CD4-positive, alpha-beta T cell treated with Interleukin-1 beta for 1 hour (primary cell): ENCODE measurements at regions not wholly inside any gene's neighbourhood (a gene's known extent, or its start where the extent isn't known, plus 50 kb on each side); places are given as distances from the start of the nearest gene placed in this dataset.
"Not testable (repeated sequence)": the region's sequence is repeated elsewhere in the genome, so short reads cannot be mapped to it uniquely, and the experiment has no call there.

ENCODE experiments used
- DNase-seq, 2 donors: peaks; one replicate each; pipeline ENCODE4 v3.0.0-alpha.2; 2020 to 2022

DNA sequence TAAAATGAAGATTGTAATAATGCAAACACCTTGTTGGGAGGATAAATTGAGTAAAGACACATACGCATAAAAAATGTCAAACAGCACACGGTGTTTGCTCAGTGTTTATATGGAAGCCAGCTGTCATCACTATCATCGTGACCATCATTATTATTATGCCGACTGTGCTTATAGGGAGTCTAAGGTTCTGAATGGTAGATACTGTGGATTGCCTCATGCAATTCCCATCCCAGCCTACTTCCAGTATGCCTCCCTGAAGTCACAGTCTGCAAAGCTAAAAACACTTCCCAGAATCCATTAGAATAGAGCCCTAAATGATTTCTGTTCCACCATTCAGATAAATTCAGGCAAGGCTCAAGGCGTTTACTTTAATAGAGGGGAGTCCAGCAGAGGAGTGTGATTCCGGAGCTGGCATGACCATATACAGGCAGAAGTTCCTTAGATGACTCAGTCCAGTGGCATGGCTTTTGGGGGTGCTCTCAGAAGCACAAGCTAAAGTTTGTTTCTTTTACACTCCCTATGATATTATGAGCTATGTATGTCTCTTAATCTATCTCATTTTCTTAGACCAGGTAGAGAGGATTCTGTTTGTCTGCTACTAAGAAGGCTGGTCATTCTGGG, 148.7 kb downstream of the MEX3B start:
- no peak for DNase-seq

DNA sequence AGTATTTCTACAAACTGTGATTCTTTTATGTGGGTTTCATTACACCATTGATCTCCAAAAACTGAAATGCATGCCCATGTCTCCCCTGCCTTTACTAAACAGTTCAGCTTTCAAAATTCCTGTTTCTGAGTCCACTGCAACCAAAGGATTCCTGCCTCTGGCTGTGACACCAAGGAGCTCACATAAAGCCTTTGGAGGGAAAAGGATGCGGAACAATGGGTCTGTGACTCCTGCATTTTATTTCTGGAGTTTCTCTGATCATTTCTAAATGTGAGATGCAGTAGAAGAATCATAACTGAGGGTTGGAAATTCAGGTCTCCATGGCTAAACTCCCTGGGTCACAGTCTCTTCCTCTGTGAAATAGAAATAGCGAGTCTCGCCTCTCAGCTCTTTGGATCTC, 149.5 kb downstream of the MEX3B start:
- DNase-seq, result no peak

DNA sequence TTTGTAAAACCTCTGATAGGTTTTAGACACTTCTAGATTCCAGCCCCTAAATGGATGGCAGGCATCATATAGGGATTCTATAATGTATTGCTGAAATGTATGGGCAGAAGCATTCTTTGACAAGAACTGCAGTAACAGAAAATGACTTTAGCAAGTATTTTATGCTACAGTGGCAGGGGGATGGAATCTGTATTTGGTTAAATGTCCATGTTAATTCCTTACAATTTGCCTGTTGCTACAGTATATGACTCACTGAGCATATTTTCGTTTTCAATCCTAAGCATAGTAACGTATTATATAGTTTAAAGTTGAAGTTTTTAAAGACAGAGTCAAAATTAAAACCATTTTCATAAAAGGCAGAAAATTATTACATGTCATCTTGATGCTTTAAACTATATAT, 150.1 kb downstream of the MEX3B start:
- no peak for DNase-seq

DNA sequence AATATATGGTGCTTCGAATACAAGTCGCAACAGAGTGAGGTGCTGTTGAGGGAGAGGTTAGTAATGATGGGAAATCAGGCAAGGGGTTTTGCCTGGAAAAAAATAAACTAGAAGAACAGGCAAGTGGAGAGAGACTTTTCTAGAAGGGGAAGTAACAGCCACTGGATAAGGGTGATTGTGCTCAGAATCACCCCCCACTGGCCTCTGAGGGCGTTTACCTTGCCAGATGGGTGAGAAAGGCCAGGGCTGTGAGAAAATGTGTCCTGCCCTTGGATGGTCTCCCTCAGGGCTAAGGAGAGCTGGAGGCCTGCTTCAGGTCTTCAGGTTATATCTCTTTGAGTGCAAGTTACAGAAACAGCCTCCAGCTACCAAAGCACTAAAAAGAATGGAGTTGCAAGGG, 151.8 kb downstream of the MEX3B start:
- DNase-seq, result no peak

DNA sequence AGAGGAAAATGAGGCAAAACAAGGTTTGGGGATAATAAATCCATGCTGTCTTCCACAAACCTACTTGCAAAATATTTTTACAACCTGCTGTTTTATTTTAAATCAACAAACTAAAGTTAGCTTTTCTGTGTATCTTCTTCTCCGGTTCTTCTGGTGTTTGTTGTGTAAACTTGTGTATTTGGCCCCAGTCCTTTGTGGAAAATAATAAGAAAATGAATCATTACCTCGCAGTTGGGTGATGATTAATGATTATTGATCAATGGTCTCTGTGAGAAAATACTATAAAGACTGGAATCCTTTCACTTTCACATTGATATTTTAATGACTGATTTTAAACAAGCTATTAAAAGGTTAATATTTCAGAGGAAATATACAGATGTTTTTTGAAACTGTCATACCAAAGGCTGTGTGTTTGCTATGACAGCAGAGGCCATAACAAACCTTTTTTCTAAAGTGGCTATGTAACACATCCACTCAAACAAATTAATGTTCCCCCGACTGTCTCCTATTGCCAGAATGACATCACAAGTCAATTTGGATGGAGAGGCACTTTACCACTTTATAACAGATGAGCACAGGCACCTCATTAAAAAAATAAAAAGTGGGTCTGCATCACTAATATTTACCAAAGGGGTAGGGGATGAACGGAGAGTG, 152.5 kb downstream of the MEX3B start:
- DNase-seq, result no peak

DNA sequence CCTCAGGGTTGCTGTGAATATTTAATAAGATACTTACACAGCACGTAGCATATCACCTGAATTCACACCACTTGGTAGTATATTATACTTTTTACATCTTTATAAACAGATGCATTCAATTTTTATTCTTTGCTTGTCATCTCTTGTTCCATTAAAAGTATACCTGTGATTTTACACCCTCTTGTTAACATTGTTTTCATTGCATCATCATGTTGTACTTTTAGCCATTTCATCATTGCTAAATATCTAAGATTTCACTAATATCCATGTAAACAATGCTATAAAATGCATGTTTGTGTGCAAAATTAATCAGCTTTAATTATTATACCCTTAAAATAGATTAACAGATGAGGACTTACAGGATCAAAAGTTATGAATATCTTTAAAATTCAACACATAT, 155.3 kb downstream of the MEX3B start:
- DNase-seq, result no peak

DNA sequence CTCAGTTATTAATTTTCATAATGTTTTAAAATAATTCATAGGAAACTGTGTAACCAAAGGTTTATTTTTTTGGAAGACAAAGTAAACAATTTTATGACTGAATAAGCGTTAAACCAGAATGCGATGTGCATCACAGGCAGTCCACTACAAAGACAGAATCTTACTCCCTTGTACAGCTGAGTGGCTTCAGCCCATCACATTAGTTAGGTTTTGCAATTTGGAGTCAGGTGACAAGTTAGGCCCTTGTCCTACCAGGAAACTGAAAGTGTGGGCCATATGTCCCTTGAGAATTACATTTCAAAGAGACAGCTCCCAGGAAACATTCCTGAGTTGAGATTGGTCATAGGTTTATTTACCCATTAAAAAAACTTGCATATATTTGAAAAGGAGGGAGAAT, 156.3 kb downstream of the MEX3B start:
- no peak for DNase-seq

DNA sequence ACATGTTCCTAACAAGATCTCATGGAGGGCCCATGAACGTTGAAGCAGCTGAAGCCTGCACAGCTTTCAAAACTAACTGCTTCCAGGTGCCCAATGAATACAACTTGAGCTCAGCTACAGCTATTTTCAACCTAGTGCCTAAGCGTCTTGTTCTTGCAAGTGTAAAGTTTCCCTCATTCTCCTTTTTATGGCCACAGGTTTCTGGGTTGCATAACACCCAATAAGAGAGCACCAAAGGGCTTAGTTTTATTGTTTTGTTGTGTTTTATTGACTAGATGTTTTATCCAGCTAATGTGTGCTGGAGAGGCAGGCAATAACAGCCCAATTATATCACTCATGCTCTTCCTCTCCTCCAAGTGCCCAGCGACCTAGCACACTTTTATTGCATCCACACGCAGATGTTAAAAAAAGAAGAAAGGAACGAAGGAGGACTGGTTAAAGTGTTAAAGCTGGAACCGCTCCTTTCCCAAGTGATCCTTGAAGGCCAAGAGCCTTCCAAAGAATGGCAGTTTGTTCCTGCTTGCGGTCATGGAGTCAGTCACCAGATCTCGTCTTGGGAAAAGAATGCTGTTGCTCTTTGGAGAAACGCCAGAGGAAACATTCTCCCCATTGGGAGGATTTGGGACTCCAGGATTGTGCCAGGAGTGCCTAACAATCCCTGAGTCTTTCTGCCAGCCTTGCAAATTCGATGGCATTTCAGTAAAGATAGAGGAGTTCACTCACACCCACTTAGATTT, 156.9 kb downstream of the MEX3B start:
- DNase-seq, result no peak

DNA sequence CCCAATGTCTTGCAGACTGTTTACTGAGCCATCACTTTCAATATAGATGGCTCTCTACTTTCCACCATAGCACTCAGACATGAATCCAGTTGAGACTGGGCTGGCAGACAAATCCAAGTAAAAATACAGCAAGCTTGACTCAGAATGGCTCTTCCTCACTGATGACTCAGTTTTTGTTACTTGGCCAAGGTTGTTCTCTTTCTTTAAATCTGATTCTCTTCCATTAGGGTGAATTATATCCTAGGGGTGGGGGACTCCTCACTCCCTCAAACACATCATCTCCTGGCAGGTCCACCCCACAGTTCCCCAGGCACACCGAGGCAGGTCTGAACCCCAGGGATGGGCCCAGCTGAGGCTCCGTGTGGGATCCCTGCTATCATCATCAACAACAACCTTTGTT, 157.9 kb downstream of the MEX3B start:
- DNase-seq, result no peak

DNA sequence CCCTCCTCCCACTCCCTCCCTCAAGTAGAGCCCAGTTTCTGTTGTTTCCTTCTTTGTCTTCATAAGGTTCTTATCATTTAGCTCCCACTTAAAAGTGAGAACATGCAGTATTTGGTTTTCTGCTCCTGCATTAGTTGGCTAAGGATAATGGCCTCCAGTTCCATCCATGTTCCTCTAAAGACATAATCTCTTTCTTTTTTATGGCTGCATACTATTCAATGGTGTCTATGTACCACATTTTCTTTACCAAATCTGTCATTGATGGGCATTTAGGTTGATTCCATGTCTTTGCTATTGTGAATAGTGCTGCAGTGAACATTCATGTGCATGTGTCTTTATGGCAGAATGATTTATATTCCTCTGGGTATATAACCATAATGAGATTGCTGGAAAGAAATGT, 158.6 kb downstream of the MEX3B start:
- not testable (repeated sequence) for DNase-seq

DNA sequence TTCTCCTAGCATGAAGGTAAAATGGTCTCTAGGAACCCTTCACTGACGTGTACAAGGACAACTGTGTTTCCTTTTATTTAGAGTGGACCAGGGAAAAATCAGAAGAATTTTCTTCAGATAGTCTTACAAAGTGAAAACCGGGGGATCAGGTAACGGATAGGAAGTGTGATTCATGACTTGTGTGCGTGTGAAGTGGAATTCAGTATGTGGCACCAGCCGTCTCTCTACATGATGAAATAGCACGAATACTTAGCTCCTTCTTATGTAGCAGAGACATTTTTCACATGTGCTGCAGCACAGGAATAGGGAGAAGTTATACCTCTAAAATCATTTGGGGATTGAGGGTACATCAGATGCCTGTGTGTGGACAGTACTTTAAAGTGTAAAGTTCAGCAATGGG, 159.2 kb downstream of the MEX3B start:
- no peak for DNase-seq

DNA sequence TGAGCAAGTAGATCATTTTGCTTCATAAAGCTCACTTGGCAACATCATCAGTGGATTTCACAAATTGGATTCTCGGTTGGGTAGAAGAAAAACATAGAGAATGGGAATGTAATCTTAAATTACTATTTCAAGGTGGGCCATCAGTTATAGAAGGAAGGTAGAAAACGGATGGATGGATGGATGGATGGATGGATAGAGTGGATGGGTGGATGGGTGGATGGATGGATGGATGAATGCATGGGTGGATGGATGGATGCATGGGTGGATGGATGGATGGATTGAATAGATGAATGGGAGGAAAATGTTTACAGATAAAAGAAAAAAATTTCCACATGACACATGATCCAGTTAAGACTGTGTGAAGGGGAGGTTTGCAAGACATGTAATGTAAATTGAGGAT, 159.7 kb downstream of the MEX3B start:
- no peak for DNase-seq

DNA sequence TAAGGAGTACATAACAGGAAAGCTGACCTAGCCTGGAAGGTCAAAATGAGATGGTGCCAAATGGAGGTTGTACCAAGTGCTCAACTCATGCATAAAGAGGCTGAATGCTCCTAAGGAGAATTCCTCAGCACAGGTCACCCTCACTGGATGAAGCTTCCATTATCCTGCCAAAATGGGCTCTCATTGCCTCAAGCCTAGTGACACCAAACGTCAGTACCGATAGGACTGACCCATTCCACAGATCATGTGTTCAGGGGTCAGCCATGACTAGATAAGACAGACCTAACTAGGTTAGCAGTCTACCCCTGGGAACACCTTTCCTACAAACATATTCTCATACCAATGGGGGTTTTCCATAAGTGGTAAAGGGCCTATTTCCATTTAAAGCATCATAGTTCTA, 160.7 kb downstream of the MEX3B start:
- DNase-seq, result no peak

DNA sequence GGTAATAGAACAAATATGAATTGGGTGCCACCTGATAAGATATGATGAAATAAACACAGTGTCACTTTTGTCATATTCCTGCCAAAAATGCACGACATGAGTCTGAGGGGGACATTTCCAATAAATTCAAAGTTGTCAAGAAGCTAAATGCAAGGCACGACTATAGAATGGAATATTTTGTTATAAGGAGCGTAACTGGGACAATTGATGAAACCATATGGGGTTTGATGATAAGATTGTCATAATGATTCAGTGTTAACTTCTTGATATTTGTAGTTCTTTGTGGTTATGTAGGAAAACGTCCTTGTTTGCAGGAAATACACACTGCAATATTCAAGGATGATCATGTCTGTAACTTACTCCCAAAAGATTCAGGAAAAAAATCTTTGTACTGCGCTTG, 163.3 kb downstream of the MEX3B start:
- no peak for DNase-seq

DNA sequence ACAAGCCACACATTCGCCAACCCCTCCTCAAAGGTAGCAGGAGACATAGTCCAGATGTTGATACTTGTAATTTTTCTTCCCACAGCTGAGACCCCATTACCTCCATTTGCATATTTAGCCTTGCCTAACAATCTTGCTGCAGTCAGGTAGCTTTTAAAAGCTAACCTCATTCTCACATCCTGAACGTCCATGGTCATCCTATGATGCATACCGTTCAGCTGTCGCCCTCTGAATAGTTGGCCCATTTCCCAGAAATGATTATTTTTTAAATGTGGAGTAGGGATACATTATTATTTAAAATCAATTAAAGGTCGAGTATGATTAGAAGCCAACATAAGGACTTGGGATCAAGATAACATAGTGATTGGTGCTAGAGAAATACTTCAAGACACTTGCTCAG, 165.0 kb downstream of the MEX3B start:
- no peak for DNase-seq

DNA sequence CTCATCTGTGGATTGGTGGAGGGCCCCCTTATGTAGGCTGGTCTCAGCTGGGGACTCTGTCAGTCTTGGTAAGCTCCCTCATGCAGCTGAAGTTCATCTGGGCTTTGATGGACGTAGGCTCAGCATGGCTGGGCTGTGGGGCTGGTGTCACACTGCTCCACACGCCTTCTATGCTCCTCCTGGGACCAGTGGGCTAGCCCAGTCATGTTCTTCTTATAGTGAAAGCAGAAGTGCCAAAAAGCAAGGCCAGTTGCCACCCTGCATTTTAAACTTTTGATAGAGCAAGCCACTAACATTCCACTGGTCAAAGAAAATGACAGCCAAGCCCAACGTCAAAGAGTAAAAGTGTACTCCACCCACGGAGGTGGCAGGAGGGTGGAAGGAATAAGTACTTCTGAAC, 165.5 kb downstream of the MEX3B start:
- no peak for DNase-seq

DNA sequence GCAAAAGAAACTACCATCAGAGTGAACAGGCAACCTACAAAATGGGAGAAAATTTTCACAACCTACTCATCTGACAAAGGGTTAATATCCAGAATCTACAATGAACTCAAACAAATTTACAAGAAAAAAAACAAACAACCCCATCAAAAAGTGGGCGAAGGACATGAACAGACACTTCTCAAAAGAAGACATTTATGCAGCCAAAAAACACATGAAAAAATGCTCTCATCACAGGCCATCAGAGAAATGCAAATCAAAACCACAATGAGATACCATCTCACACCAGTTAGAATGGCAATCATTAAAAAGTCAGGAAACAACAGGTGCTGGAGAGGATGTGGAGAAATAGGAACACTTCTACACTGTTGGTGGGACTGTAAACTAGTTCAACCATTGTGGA, 170.1 kb downstream of the MEX3B start:
- not testable (repeated sequence) for DNase-seq

DNA sequence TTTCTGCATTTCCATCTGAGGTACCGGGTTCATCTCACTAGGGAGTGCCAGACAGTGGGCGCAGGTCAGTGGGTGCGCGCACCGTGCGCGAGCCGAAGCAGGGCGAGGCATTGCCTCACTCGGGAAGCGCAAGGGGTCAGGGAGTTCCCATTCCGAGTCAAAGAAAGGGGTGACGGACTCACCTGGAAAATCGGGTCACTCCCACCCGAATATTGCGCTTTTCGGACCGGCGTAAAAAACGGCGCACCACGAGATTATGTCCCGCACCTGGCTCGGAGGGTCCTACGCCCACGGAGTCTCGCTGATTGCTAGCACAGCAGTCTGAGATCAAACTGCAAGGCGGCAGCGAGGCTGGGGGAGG, 175.1 kb downstream of the MEX3B start:
- DNase-seq, result not testable (repeated sequence)

DNA sequence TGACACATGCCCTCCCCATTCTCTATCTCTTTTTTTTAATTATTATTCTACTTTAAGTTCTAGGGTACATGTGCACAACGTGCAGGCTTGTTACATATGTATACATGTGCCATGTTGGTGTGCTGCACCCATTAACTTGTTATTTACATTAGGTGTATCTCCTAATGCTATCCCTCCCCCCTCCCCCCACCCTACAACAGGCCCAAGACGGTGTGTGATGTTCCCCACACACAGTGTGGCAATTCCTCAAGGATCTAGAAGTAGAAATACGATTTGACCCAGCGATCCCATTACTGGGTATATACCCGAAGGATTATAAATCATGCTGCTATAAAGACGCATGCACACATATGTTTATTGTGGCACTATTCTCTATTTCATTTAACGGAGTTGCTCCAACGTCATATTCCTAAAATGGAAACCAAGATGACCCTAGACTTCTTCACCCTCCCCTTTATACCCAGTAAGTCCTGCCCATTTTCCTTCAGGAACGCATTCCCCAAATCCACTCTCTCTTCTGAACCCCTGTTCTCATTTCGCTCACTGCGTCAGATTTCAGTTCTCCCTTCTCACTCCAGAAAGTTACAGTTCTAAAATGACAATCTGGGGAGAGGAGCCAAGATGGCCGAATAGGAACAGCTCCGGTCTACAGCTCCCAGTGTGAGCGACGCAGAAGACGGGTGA, 175.6 kb downstream of the MEX3B start:
- not testable (repeated sequence) for DNase-seq

DNA sequence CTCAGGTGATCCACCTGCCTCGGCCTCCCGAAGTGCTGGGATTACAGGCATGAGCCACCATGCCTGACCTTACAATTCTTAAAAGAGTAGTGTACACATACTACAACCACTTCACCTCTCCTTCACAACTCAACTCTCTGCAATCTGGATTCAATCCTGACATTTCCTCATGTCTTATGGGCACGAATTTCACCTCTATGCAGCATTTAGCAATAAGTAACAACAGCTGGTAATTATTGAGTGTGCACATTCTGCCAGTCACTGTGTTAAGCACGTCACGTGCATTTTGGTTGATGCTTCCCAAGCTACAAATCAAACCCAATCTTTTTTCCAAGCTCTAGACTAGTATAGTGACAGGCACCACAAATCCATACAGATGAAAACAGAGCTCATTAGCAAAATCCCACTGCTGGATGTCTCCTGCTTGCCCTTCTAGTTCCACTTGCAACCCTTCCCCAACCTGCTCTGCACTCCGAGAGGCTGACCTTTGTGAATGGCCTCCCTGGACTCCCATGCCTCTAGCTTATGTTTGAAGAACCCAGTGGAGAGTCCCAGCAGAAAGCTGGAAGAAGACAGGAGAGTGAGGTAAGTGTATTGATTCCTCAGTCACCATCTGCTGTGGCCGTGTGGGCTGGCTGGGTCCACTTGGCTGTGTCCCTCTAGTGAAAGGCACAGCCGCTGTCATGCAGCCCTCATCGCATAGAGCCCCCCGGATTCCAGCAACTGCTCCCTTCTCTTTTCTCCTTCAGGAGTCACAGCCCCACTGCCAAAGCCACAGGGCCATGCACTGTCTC, 176.5 kb downstream of the MEX3B start:
- no peak for DNase-seq

DNA sequence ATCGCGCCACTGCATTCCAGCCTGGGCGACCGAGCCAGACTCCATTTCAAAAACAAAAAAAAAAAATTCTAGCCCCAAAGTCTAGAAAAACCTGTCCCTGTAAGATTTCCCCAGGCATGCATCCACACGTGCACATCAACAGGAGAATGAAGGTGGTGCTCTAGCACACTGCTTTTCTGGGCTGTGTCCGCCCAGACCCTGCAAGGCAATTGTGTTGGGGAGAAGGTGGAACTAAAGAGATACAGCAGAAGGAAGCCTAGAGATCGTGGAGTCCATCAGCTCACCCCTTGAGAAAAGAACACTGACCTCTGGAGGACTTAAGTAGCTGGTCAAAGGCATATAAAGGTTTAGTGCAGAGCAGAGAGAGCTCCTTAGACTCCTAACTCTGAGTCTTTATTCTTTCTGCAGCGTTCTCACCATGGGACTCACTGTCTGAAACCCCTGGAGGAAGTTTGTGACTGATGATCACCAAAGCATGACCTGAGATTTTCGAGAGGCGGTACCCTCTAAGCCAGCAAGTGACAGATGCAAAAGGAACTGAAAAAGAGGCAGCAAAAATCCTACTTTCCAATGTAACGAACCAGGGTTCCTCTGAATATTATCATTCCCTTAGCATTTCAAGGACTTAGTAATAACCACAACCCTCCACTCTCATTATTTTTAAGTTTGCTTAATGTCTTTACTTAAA, 179.8 kb downstream of the MEX3B start:
- DNase-seq, result no peak

DNA sequence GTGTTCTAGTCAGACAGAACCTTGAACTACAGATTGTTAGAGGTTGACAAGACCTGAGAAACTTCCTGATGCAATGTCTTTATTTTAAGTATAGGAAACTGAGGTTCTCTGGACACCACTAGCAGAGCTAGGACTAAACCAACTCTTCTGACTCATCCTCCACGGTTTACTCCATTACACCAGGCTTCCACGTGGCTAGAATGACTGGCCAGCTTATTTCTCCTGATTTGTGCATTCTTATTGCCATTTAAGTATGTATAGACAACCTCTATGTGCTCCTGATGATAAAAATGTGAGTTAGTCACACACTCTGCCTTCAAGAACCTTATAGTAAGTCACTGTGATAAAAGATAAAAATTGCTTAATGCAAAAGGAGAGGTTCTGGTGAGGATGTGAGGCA, 182.7 kb downstream of the MEX3B start:
- DNase-seq, result no peak
